Fibroblast of lung (primary cell): ENCODE measurements at regions not wholly inside any gene's neighbourhood (a gene's known extent, or its start where the extent isn't known, plus 50 kb on each side); places are given as distances from the start of the nearest gene placed in this dataset.

Experiments used
- DNase-seq, 2 donors: peaks; one replicate each; pipeline versions ENCODE4 v3.0.0 to v3.0.0-alpha.2; 2010; ENCODE audit warnings: low read depth in 2 of 2
- H2AFZ ChIP-seq: 2 replicates; pipeline ENCODE4 v1.5.1; 2012; ENCODE audit warnings: low read length, control low read depth, inconsistent platforms
- H3K27ac ChIP-seq: 2 replicates; pipeline ENCODE4 v1.5.1; 2011; ENCODE audit warnings: low read length, control low read depth; ENCODE audit not compliant: insufficient read depth
- H3K27me3 ChIP-seq: 2 replicates; pipeline ENCODE4 v1.5.1; 2011; ENCODE audit warnings: mild to moderate bottlenecking, low read length; ENCODE audit not compliant: control insufficient read depth, insufficient read depth
- H3K36me3 ChIP-seq: 2 replicates; pipeline ENCODE4 v1.5.1; 2011; ENCODE audit warnings: low read length; ENCODE audit not compliant: control insufficient read depth, insufficient read depth
- H3K4me1 ChIP-seq: 2 replicates; pipeline ENCODE4 v1.5.1; 2011; ENCODE audit warnings: low read length; ENCODE audit not compliant: control insufficient read depth, insufficient read depth; ENCODE audit errors: extremely low read depth
- H3K4me2 ChIP-seq: 2 replicates; pipeline ENCODE4 v1.5.1; 2011; ENCODE audit warnings: low read length, control low read depth; ENCODE audit not compliant: insufficient read depth; ENCODE audit errors: extremely low read depth
- H3K4me3 ChIP-seq, 4 experiments: fragments of 200-600 bp in 1 of 4; sonication (generic) in 1 of 4; replicated peaks in 1 of 4; 2 replicates each; pipeline ENCODE4 v1.5.1; 2011 to 2016; ENCODE audit warnings: low read length in 4 of 4, low read depth in 3 of 4, mild to moderate bottlenecking in 3 of 4, control low read depth in 2 of 4, inconsistent platforms in 1 of 4, mixed read lengths in 1 of 4; ENCODE audit not compliant: insufficient read depth in 1 of 4; ENCODE audit errors: control extremely low read depth in 1 of 4
- H3K79me2 ChIP-seq: 2 replicates; pipeline ENCODE4 v1.5.1; 2012; ENCODE audit warnings: mild to moderate bottlenecking, low read length, inconsistent platforms; ENCODE audit not compliant: control insufficient read depth, insufficient read depth
- H3K9ac ChIP-seq: 2 replicates; pipeline ENCODE4 v1.5.1; 2011; ENCODE audit warnings: mild to moderate bottlenecking, low read length, control low read depth; ENCODE audit not compliant: insufficient read depth
- H3K9me3 ChIP-seq: 2 replicates; pipeline ENCODE4 v1.5.1; 2012; ENCODE audit warnings: low read depth, low read length; ENCODE audit not compliant: control insufficient read depth, insufficient read depth
- H4K20me1 ChIP-seq: 2 replicates; pipeline ENCODE4 v1.5.1; 2011; ENCODE audit warnings: low read length; ENCODE audit not compliant: control insufficient read depth, insufficient read depth; ENCODE audit errors: extremely low read depth
- EZH2 ChIP-seq: IDR thresholded peaks from 2 replicates; pipeline ENCODE4 v1.5.1; 2012; ENCODE audit warnings: low read length, control low read depth, mild to moderate bottlenecking; ENCODE audit errors: missing control alignments
- TF ChIP-seq, protein P1 (sequence below), 2 donors: IDR thresholded peaks in 1 of 2; conservative IDR thresholded peaks in 1 of 2; 1 replicate in 1 of 2; 2 replicates in 1 of 2; pipeline ENCODE4 v1.5.1; 2011 to 2012; ENCODE audit warnings: low read length in 2 of 2, control low read depth in 1 of 2, inconsistent platforms in 1 of 2, low read depth in 1 of 2, mild to moderate bottlenecking in 1 of 2

DNA sequence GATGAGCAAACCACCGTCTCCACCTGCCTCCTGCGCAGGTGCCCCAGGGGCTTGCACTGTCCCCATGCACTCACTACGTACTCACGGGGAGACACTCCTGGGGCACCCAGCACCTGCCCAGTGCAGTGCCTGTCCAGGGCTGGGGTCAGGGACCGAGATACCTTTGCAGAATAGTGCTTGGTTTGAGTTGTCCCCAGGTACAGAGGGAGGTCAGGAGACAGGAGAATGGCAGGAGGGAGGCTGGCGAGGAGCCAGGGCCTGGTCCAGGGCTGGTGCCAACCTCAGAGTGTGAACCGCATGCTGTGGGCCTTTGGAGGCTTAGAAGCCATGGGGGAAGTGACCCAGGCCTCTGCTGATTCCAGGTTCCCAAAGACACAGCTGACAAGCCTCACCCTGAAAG, 110.1 kb upstream of the GPR26 start:
- H3K4me2 ChIP-seq = no peak overlapping the region
- no peaks in the 10 kb centered on the region for H3K79me2 ChIP-seq
- H4K20me1 ChIP-seq = no peaks in the 10 kb centered on the region
- no peak overlapping the region for H3K27ac ChIP-seq
- H3K9me3 ChIP-seq = no peaks in the 10 kb centered on the region
- no peak for DNase-seq
- TF ChIP-seq, protein P1, sequence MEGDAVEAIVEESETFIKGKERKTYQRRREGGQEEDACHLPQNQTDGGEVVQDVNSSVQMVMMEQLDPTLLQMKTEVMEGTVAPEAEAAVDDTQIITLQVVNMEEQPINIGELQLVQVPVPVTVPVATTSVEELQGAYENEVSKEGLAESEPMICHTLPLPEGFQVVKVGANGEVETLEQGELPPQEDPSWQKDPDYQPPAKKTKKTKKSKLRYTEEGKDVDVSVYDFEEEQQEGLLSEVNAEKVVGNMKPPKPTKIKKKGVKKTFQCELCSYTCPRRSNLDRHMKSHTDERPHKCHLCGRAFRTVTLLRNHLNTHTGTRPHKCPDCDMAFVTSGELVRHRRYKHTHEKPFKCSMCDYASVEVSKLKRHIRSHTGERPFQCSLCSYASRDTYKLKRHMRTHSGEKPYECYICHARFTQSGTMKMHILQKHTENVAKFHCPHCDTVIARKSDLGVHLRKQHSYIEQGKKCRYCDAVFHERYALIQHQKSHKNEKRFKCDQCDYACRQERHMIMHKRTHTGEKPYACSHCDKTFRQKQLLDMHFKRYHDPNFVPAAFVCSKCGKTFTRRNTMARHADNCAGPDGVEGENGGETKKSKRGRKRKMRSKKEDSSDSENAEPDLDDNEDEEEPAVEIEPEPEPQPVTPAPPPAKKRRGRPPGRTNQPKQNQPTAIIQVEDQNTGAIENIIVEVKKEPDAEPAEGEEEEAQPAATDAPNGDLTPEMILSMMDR (conservative IDR thresholded peaks at IDR 0.05 in 1 of 2, IDR thresholded peaks at IDR 0.05 in 1 of 2; ENCODE audit: low read depth in 1 of 2, low read length in 2 of 2) = no peak
- no peak for TF ChIP-seq EZH2
- no peak overlapping the region for H2AFZ ChIP-seq
- H3K4me3 ChIP-seq = no peak overlapping the region
- H3K27me3 ChIP-seq = no peaks in the 10 kb centered on the region
- H3K36me3 ChIP-seq = no peaks in the 10 kb centered on the region
- no peak overlapping the region for H3K9ac ChIP-seq
- no peaks in the 10 kb centered on the region for H3K4me1 ChIP-seq

DNA sequence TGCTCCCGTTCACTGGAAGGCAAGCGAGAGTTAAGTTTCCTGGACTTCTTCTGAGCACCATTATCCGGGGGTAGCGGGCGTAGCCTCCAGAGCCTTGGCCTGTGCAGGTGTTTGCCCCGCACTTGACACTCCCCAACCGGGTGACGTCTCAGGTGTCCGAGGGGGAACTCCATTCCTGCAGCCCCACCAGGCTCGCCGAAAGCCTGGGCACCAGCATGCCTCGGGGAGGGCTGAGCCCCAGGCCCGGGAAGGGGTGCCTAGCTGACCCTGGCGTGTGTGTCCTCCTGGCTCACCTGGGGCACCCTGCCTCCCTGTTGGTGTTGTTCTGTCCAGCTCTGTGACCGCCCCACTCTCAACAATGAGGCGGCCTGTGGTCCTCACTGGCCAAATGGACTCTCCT, 109.4 kb upstream of the GPR26 start:
- Histone ChIP-seq H3K27me3 (no peaks in the 10 kb centered on the region), H2AFZ (no peak overlapping the region), H3K4me3 (no peak overlapping the region), H4K20me1 (no peaks in the 10 kb centered on the region), H3K4me1 (no peaks in the 10 kb centered on the region), H3K36me3 (no peaks in the 10 kb centered on the region), H3K9me3 (no peaks in the 10 kb centered on the region), H3K79me2 (no peaks in the 10 kb centered on the region), H3K27ac (no peak overlapping the region), H3K9ac (no peak overlapping the region), H3K4me2 (no peak overlapping the region)
- TF ChIP-seq, protein P1 (conservative IDR thresholded peaks at IDR 0.05 in 1 of 2, IDR thresholded peaks at IDR 0.05 in 1 of 2; ENCODE audit: low read depth in 1 of 2, low read length in 2 of 2) = no peak
- TF ChIP-seq EZH2 = no peak
- DNase-seq = no peak

DNA sequence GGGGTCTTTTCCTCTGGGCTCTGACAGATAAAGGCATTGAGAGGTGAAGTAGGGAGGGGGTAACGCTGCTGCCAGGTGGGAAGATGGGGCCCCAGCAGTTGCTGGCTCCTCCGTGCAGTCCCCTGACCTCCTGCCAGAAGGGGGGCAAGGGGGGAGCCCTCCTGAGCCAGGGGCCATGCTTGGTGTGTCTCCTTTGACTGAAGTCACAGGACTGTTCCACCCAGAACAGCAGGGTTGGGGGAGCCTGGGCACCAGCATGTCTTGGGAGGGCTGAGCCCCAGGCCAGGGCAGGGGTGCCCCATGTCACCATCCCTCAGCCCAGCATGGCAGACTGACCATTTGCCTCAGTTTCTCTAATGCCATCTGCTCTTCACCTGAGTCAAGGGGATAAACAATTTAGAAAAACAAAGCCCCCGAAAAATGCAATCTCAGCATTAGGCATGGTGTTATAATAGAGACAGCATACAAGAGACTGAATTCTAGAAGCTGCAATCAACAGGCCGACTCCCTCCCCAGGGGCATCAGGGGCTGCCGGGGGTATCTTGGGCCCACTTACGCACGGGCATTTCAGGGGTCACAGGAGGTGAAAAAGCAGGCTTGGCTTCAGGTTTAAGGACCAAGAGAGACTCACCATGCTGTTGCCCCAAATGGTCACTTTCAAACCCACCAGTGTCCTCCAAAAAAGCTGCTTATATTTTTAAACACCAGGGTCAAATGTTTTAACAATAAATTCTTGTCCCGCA, 108.6 kb upstream of the GPR26 start:
- no peak overlapping the region for H3K9ac ChIP-seq
- H3K36me3 ChIP-seq = no peaks in the 10 kb centered on the region
- H3K79me2 ChIP-seq = no peaks in the 10 kb centered on the region
- no peaks in the 10 kb centered on the region for H3K9me3 ChIP-seq
- no peak for DNase-seq
- TF ChIP-seq, protein P1 (conservative IDR thresholded peaks at IDR 0.05 in 1 of 2, IDR thresholded peaks at IDR 0.05 in 1 of 2; ENCODE audit: low read depth in 1 of 2, low read length in 2 of 2) = no peak
- TF ChIP-seq EZH2 = no peak
- H3K4me3 ChIP-seq = no peak overlapping the region
- no peaks in the 10 kb centered on the region for H4K20me1 ChIP-seq
- no peak overlapping the region for H2AFZ ChIP-seq
- no peak overlapping the region for H3K4me2 ChIP-seq
- no peak overlapping the region for H3K27ac ChIP-seq
- H3K27me3 ChIP-seq = no peaks in the 10 kb centered on the region
- H3K4me1 ChIP-seq = no peaks in the 10 kb centered on the region
